Ishikawa (cell line): ENCODE measurements at regions not wholly inside any gene's neighbourhood (a gene's known extent, or its start where the extent isn't known, plus 50 kb on each side); places are given as distances from the start of the nearest gene placed in this dataset.

Experiments
- CEBPB ChIP-seq: IDR thresholded peaks from 2 replicates; pipeline ENCODE4 v1.6.1; 2012
- CREB1 ChIP-seq: IDR thresholded peaks from 2 replicates; pipeline ENCODE4 v1.6.1; 2012; ENCODE audit warnings: low read depth
- EGR1 ChIP-seq: IDR thresholded peaks from 2 replicates; pipeline ENCODE4 v1.6.1; 2012
- EP300 ChIP-seq: IDR thresholded peaks from 2 replicates; pipeline ENCODE4 v1.6.1; 2012; ENCODE audit warnings: borderline replicate concordance
- FOXM1 ChIP-seq: IDR thresholded peaks from 2 replicates; pipeline ENCODE4 v1.6.1; 2012; ENCODE audit warnings: low read depth, borderline replicate concordance
- NFIC ChIP-seq: IDR thresholded peaks from 2 replicates; pipeline ENCODE4 v1.6.1; 2012
- RAD21 ChIP-seq: IDR thresholded peaks from 2 replicates; pipeline ENCODE4 v1.6.1; 2012; ENCODE audit warnings: low read depth
- TAF1 ChIP-seq: IDR thresholded peaks from 2 replicates; pipeline ENCODE4 v1.6.1; 2012; ENCODE audit warnings: low read depth, mild to moderate bottlenecking
- TCF12 ChIP-seq: IDR thresholded peaks from 2 replicates; pipeline ENCODE4 v1.6.1; 2012; ENCODE audit warnings: low read depth
- TEAD4 ChIP-seq: IDR thresholded peaks from 2 replicates; pipeline ENCODE4 v1.6.1; 2012
- YY1 ChIP-seq: IDR thresholded peaks from 2 replicates; pipeline ENCODE4 v1.6.1; 2012; ENCODE audit warnings: low read depth
- ZBTB7A ChIP-seq: IDR thresholded peaks from 2 replicates; pipeline ENCODE4 v1.6.1; 2012; ENCODE audit warnings: low read depth
- TF ChIP-seq, protein P1 (sequence below): IDR thresholded peaks from 2 replicates; pipeline ENCODE4 v1.6.1; 2012; ENCODE audit warnings: low read depth, mild to moderate bottlenecking
- TF ChIP-seq, protein P2 (sequence below): IDR thresholded peaks from 2 replicates; pipeline ENCODE4 v1.6.1; 2012
- TF ChIP-seq, protein P3 (sequence below): IDR thresholded peaks from 2 replicates; pipeline ENCODE4 v1.6.1; 2012

DNA sequence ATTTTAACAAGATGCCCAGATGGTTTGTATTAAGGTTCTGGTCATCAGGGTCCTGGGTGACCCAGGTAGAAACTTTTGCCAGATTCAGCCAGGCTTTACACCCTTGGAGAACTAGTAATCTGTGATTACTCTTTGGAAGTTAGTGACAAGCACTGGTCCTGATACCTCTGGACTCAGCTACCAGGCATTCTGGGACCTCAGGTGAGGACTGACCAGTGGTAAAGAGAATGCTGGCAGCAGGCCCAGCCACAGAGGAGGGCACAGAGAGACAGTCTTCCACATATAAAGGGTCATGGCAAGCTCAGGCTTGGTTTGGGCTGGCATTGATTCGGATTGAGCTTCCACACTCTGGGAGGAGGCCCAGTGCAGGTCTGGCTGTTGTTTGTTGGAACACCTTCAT lies 112.0 kb upstream of the CHST15 start:
- TF ChIP-seq ZBTB7A = no peak
- no peak for TF ChIP-seq EGR1

DNA sequence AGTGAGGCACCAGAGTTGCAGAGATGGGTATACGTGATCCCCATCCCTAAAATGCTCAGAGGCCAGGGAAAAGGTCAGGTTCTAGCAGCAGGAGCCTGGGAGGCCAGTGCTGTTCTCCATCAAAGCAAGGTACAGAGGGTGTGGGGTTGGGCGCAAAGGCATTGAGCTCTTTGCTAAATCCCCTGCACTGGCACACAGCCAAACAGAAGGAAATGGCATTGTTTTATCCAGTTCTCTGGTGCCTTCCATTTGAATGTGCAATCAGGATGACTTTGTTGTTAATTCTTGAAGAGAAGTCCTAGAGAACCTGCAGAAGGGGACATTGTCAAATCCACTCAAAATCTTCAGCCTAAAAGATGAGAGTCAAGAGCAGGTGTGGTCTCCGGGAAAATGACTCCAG lies 111.3 kb upstream of the CHST15 start:
- TF ChIP-seq TCF12 = no peak
- peak; percentile 77 for TF ChIP-seq NFIC
- TF ChIP-seq, protein P1, sequence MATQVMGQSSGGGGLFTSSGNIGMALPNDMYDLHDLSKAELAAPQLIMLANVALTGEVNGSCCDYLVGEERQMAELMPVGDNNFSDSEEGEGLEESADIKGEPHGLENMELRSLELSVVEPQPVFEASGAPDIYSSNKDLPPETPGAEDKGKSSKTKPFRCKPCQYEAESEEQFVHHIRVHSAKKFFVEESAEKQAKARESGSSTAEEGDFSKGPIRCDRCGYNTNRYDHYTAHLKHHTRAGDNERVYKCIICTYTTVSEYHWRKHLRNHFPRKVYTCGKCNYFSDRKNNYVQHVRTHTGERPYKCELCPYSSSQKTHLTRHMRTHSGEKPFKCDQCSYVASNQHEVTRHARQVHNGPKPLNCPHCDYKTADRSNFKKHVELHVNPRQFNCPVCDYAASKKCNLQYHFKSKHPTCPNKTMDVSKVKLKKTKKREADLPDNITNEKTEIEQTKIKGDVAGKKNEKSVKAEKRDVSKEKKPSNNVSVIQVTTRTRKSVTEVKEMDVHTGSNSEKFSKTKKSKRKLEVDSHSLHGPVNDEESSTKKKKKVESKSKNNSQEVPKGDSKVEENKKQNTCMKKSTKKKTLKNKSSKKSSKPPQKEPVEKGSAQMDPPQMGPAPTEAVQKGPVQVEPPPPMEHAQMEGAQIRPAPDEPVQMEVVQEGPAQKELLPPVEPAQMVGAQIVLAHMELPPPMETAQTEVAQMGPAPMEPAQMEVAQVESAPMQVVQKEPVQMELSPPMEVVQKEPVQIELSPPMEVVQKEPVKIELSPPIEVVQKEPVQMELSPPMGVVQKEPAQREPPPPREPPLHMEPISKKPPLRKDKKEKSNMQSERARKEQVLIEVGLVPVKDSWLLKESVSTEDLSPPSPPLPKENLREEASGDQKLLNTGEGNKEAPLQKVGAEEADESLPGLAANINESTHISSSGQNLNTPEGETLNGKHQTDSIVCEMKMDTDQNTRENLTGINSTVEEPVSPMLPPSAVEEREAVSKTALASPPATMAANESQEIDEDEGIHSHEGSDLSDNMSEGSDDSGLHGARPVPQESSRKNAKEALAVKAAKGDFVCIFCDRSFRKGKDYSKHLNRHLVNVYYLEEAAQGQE = no peak

DNA sequence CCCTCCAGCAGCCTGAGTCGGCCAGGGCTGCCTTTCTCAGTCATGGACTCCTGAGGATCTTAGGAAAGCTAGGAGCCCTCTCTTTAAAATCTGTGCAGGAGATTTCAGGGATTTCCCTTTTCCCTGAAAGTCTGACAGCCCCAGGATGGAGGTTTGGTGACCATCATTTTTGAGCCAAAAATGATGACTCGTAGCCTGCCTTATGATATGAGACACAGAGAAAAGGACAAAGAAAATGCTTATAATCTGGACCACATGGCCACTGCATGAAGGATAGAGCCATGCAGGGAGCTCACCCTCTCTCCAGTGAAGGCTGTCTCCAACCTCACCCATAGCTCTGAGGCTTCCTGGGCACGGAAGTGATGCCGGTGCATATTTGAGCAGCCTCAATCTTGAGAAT lies 106.6 kb upstream of the CHST15 start:
- TF ChIP-seq YY1 (no peak), ZBTB7A (no peak)

DNA sequence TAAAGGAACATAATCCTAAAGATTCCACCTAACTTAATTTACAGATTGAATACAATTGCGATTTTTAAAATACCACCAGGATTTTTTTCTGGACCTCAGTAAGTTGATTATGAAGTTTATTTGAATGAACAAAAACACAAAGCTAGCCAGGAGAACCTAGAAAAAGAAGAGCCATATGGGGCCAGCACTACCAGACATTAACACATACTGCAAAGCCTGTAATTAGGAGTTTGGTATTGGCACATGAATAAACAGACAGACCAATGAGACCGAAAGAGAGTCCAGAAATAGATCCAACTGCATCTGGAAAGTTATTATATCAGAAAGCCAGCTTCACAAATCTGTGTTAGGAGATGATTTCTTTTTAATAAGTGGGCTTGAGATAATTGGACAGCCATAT lies 105.5 kb upstream of the CHST15 start:
- no peak for TF ChIP-seq TCF12
- no peak for TF ChIP-seq EGR1
- TF ChIP-seq TAF1 = no peak
- no peak for TF ChIP-seq CEBPB
- no peak for TF ChIP-seq TEAD4
- no peak for TF ChIP-seq EP300
- TF ChIP-seq FOXM1 = no peak

DNA sequence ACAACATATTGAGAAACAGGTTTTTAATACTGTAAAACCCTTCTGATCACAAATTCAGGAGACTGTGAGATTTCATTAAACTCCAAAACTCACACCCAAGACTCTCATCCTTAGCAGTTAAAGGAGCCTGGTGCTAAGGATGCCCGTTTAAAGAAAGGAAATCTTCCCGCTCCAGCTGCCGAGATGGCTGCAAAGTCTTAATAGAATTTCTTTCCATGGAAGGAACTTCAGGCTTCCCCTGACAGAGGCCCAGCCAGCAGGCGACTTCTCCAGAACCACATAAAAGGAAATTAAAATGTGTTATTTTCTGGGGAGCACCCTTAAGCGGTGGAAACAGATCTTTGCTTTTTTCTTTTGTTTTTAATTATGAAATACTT lies 104.7 kb upstream of the CHST15 start:
- no peak for TF ChIP-seq RAD21
- TF ChIP-seq FOXM1 = no peak
- no peak for TF ChIP-seq YY1
- no peak for TF ChIP-seq NFIC
- no peak for TF ChIP-seq ZBTB7A
- no peak for TF ChIP-seq TCF12
- TF ChIP-seq TAF1 = no peak
- TF ChIP-seq CREB1 = no peak

DNA sequence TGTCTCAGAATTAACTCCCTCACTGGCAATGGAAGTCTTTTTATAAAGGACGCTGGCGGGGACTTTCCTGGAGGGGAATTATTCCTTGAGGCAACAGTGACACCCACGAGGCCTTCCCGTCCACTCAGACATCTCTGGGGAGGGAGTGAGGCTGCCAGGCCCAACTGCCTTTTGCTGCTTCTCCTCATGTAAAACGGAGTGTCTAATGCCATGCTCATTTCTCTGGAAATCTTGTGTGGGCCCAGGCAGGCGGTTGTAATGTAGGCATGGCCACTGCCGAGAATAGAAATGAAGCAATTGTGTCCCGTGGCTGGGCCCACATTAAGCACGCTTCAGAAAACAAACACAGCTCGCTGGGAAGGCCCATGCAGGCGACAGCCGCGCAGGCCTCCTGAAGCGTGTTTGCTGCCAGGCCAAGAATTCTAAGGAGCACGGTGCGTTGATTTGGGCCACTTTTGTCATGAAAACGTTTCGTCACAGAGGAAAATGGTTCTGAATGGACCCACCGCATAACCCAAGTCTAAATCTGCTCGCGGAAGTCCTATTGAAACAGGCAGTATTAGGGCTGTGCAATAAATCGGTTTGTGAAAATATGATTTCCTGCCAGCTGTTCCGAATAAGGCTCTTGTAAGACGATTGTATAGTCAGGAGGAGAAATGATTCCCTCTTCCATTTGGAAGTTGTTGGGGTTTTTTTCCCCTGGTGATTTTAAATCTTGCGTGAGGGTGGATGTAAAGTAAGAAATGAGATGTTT lies 104.2 kb upstream of the CHST15 start:
- TF ChIP-seq NFIC (no peak), CREB1 (no peak), TEAD4 (no peak), TCF12 (no peak), EGR1 (no peak)
- TF ChIP-seq, protein P1 = no peak

DNA sequence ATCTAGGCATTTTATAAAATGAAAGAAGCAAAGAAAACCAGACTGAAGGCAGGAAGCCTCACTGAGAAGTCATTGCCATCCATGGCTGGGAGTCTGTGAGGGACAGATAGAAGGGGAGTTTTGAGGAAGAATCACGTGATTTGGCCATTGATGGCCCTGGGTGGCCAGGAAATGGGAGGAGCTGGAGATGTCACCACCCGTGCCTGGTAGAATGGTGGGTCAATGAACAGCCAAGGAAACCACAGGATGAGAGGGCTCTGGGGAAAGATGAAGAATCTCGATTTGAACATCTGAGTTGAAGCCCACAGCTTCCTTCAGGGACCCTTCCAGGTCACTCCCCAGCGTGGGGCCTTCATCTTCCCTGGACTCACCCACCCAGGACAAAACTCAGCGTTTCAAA lies 103.3 kb upstream of the CHST15 start:
- TF ChIP-seq TCF12 (no peak), NFIC (no peak), EP300 (no peak), YY1 (no peak), FOXM1 (no peak), ZBTB7A (no peak), EGR1 (no peak), RAD21 (no peak), TAF1 (no peak), CEBPB (no peak), CREB1 (no peak), TEAD4 (no peak)
- TF ChIP-seq, protein P1 = no peak
- TF ChIP-seq, protein P2, sequence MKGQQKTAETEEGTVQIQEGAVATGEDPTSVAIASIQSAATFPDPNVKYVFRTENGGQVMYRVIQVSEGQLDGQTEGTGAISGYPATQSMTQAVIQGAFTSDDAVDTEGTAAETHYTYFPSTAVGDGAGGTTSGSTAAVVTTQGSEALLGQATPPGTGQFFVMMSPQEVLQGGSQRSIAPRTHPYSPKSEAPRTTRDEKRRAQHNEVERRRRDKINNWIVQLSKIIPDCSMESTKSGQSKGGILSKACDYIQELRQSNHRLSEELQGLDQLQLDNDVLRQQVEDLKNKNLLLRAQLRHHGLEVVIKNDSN = no peak
- TF ChIP-seq, protein P3, sequence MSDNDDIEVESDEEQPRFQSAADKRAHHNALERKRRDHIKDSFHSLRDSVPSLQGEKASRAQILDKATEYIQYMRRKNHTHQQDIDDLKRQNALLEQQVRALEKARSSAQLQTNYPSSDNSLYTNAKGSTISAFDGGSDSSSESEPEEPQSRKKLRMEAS = no peak
